ENCODE measurements at regions not wholly inside any gene's neighbourhood (a gene's known extent, or its start where the extent isn't known, plus 50 kb on each side); places are given as distances from the start of the nearest gene placed in this dataset.
A peak's percentile ranks its signal among the peaks of the same experiment; 100 is the strongest.

- DNase-seq (ENCODE audit: low spot score) (no peak), FAIRE-seq (no peak)
These were observed 64.7 kb upstream of the XCR1 start for GRCh38 chr3:46091741-46092701.

- DNase-seq (ENCODE audit: low spot score) (no peak), FAIRE-seq (no peak)
These were observed 63.8 kb upstream of the XCR1 start for GRCh38 chr3:46091046-46091445.

DNA sequence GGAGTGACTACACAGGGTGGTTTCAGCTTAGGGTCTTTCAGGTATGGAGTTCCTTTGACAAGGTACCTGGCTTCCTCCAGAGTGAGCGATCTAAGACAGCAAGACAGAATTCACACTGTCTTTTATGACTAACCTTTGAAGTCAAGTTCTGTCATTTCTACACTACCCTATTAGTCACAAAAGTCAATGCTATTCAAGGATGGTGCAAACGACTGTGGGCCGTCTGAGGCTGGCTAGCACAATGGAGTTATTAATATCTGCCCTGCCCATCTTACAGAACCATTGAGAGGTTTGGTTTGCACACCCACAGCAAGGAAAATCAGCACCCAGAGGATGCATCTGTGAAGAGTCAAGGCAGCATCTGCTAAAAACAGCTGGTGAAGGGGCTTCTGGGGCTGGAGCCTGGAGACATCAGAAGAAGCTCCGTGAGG, 62.9 kb upstream of the XCR1 start:
- no peak for FAIRE-seq
- DNase-seq (ENCODE audit: low spot score) = no peak

DNA sequence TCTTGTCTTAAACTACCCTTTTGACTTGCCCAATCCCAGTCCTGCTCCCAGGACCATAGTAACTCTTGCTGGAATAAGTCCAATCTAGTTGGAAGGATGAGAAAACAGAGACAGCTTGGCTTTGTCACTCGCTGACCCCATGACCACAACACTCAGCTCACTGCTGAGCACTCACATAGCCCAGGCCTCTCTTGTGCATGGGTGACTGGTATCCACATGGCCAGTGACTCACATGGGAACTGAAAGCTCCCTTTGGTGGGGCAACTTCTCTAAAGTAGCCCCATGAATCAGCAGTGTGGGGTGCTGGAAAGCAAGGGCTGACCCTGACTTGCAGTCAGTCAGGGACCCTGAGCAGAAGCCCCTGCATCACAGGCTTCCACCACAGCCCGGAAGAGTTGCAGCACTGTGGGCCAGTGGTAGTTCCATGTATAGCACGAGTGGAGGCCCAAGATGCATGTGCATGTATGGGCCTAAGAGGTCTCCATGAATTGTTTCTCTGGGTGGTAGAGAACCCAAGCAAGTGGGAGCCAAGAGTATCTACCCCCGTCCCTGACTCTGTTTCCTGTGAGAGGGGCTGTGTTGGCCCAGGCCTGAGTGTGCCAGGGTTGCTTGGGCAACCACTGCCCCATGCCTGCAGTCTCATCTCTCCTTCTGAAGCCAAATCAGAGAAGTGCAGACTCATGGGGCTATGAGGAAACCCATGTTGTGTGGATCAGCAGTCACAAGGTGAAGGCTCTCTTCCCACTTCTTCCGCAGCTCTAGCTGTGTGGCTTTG, 62.1 kb upstream of the XCR1 start:
- DNase-seq (ENCODE audit: low spot score) (no peak), FAIRE-seq (no peak)

- no peak for DNase-seq (ENCODE audit: low spot score)
- no peak for FAIRE-seq
These were observed 60.6 kb upstream of the XCR1 start for GRCh38 chr3:46087871-46088270.

- DNase-seq (ENCODE audit: low spot score) = no peak
- no peak for FAIRE-seq
These were observed 59.7 kb upstream of the XCR1 start for GRCh38 chr3:46086986-46087385.

- DNase-seq (ENCODE audit: low spot score) = no peak
- FAIRE-seq = no peak
These were observed 58.8 kb upstream of the XCR1 start for GRCh38 chr3:46086083-46086437.

- FAIRE-seq = no peak
- DNase-seq (ENCODE audit: low spot score) = no peak
These were observed 58.3 kb upstream of the XCR1 start for GRCh38 chr3:46085421-46086082.

DNA sequence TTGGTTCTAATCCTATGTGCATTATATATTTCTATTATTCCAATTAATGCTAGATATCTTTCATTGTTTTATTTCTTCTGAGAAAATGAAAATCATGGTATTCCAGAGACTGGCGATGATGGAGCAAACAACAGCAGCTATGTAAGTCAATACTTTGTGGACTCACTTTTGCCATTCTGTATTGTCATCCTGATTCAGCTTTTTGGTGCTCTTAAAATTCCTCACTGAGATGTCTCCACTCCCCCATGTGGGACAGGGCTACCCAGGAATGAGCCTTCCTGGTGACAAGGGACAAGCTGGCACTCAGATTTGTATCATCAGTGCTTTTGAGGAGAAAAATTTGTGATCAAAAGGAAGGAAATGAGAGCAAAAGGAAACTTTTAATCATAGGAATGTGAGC, 56.7 kb upstream of the XCR1 start:
- no peak for FAIRE-seq

GRCh38 chr3:46082849-46083248, 55.6 kb upstream of the XCR1 start:
- DNase-seq (ENCODE audit: low spot score) (no peak), FAIRE-seq (no peak)

More for the DNA sequence above, 56.7 kb upstream of the XCR1 start:
- no peak for DNase-seq (ENCODE audit: low spot score)

DNA sequence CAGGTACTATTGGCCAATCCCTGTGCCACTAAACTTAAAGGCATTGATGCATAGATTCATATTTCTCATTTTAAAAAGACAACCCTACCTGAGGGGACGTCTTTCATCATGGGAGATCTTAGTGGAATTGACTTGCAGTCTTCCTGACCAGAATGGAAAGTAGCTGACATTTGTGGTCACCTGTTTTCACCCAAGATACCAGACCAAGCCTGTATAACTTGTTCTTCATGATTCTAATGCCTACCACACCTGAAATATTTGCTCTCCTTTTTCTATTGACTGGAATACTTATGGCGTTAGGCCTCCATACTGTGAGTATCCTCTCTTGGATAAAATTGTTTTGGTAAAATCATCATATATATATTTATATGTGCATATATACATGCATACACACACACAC, 54.7 kb upstream of the XCR1 start:
- no peak for DNase-seq (ENCODE audit: low spot score)
- FAIRE-seq = no peak

DNA sequence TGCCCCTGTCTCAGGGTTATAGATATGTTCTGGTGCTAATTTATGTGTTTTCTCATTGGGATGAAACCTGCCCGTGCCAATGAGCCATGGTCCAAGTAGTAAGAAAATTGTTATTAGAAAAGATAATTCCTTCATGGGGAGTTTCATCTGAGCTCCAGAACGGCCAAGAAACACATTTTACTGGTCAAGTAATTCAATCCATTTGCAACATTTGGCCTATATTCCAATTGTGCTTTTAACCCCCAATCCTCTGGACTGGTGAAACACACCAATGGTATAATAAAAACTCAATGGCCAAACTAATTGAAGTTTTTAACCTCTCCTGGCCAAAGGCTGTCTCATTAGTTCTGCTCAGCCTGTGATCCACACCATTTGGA, 53.7 kb upstream of the XCR1 start:
- FAIRE-seq (no peak), DNase-seq (ENCODE audit: low spot score) (no peak)

DNA sequence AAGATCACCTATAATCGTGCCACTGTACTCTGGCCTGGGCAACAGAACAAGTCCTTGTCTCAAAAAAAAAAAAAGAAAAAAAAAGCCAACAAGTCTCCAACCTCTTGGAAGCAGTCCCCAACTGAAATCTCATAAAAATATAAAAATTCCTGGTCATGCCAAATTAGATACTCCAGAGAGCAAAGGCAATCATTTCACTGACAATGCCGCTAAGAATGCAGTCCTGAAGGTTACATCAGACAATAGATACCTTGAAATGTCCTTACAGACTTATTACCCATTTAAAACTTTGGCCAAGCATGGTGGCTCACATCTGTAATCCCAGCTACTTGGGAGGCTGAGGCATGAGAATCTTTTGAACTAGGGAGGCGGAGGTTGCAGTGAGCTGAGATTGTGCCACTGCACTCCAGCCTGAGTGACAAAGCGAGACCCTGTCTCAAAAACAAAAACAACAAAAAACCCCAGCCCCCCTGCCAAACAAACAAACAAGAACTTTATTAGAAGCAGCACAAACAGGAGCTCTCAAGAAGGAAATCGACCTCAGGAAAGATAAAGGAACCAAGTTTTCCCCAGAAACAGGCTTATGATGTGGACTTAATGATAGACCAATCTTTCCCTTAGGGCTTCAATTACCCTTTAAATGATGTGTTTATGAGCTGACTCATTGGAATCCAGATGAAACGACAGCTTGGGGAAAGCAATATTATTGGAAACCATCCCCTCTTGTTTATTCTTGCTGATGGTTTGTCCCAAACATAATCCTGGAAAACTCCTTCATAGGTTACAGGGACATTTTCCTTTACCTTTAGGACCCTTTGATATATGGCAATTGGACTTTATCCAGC, 53.1 kb upstream of the XCR1 start:
- FAIRE-seq = no peak
- no peak for DNase-seq (ENCODE audit: low spot score)

DNA sequence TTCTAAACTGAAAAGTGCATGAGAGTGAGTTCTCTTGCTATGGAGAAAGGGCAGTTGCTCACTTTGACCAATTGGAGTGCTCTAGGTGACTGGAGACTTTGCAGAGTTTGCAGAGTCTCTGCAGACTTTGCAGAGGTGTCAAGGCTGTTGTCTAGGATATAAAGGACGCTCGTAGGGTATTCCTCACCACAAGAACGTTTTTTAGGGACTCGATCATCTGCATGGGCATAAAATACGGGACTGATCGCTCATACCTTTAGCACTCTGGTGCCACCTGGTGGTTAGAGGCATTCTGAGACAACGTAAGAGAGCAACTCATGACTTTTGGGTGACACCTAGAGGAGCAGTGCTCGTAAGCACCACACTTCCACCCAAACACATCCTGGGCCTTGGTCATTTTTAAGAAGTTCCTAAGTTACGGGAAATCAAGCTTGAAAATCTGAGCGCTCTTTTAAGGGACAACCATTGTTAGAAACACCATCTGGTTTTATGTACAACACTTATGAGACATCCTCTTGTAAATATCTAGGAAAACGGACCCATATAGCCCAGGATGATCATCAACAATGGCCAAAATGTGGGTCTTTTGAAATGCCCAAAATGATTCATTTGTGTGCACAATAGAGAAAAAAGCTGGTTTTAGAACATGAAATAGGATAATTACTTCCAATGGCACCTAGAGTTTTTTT, 51.6 kb upstream of the XCR1 start:
- DNase-seq (ENCODE audit: low spot score) (peak; percentile 89), FAIRE-seq (peak; percentile 63)
